Astrocyte (in vitro differentiated cells and primary cell): ENCODE measurements at regions not wholly inside any gene's neighbourhood (a gene's known extent, or its start where the extent isn't known, plus 50 kb on each side); places are given as distances from the start of the nearest gene placed in this dataset.

Experiments
- EZH2 ChIP-seq: IDR thresholded peaks from 2 replicates; pipeline ENCODE4 v1.6.1; 2012; ENCODE audit warnings: mild to moderate bottlenecking, low read length, inconsistent platforms; ENCODE audit not compliant: insufficient read depth
- TF ChIP-seq, protein P1 (sequence below): IDR thresholded peaks from 2 replicates; pipeline ENCODE4 v1.5.1; 2011; ENCODE audit warnings: low read depth, mild to moderate bottlenecking, inconsistent platforms, low read length, moderate library complexity; ENCODE audit not compliant: insufficient read depth

DNA sequence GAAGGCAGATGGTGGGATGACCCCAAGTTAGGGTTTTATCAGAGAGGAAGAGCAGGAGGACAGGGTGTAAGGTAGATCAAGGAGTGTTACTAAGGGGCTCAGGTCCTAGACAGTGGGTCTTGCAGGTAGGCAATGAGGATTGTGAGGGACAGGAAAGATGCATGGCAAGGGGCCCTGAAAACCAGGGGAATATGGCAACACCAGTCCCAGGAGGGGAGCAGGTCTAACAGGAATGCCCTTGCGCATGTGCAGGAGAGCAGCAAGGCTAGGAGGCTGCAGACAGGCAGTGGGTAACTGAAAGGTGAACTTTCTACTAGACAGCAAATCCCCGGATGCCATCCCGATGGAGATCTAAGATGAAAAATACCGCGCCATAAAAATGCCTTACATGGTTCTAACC is 211.3 kb downstream of the ALG10 start:
- TF ChIP-seq EZH2 = no peak
- TF ChIP-seq, protein P1, sequence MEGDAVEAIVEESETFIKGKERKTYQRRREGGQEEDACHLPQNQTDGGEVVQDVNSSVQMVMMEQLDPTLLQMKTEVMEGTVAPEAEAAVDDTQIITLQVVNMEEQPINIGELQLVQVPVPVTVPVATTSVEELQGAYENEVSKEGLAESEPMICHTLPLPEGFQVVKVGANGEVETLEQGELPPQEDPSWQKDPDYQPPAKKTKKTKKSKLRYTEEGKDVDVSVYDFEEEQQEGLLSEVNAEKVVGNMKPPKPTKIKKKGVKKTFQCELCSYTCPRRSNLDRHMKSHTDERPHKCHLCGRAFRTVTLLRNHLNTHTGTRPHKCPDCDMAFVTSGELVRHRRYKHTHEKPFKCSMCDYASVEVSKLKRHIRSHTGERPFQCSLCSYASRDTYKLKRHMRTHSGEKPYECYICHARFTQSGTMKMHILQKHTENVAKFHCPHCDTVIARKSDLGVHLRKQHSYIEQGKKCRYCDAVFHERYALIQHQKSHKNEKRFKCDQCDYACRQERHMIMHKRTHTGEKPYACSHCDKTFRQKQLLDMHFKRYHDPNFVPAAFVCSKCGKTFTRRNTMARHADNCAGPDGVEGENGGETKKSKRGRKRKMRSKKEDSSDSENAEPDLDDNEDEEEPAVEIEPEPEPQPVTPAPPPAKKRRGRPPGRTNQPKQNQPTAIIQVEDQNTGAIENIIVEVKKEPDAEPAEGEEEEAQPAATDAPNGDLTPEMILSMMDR = no peak
